ENCODE measurements at regions not wholly inside any gene's neighbourhood (a gene's known extent, or its start where the extent isn't known, plus 50 kb on each side); places are given as distances from the start of the nearest gene placed in this dataset.

- DNase-seq (ENCODE audit: low spot score) = no peak
Measured at GRCh38 chr2:81549646-81550045, 1245.1 kb upstream of the LRRTM1 start.

- no peak for DNase-seq (ENCODE audit: low spot score)
Measured at GRCh38 chr2:81545626-81546025, 1241.1 kb upstream of the LRRTM1 start.

- no peak for DNase-seq (ENCODE audit: low spot score)
Measured at GRCh38 chr2:81542119-81542518, 1237.6 kb upstream of the LRRTM1 start.

- DNase-seq (ENCODE audit: low spot score) = no peak
Measured at GRCh38 chr2:81529944-81530343, 1225.4 kb upstream of the LRRTM1 start.

DNA sequence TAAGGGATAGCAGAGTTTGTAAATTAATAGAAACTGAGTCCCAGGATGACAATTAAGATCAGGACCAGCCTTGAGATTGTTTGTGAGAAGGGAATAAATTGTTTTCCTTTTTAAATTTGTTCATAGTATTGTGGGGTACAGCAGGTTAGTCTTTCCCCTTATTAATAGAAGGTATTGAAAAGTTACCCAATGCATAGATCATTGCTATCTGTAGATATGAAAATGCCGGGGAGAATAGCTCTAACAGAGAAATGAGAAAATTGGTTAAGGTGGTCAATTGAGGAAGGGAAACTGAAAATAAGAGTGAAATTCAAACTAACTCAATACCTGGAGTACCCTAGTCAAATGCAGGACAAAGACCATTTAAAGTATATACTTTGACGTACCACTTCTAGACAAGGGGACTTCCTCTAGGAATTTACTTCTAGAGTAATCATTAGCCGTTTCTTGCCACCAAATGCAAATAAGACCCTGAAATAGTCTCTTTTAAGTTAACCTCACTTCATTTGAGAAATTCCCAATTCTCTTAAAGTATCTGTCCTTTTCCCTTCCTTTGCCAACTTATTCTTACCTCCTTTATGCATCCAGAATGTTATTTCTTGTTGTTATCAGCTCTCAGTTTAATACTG is 1224.4 kb upstream of the LRRTM1 start:
- DNase-seq (ENCODE audit: low spot score) = no peak

GRCh38 chr2:81523344-81523743 is 1218.8 kb upstream of the LRRTM1 start:
- DNase-seq (ENCODE audit: low spot score) = no peak

GRCh38 chr2:81513328-81513727 is 1208.8 kb upstream of the LRRTM1 start:
- DNase-seq (ENCODE audit: low spot score) = no peak

DNA sequence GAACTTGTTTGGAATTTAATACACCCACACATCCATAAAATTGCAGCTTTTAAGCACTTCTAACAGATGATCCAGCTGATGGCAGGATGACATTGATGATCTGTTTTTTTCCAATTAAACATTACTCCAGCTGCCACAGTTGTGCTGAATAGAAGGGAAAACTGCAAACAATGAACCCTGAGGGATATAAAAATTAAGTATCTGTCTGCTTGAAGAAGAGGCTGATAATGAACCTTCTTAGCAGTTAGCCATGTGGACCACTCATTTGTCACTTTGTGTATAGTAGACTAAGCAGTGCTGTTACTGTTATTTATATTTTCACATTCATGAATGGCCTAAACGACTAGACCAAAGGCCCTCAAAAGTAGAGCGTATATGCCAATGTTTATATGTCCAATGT is 1201.0 kb upstream of the LRRTM1 start:
- no peak for DNase-seq (ENCODE audit: low spot score)

DNA sequence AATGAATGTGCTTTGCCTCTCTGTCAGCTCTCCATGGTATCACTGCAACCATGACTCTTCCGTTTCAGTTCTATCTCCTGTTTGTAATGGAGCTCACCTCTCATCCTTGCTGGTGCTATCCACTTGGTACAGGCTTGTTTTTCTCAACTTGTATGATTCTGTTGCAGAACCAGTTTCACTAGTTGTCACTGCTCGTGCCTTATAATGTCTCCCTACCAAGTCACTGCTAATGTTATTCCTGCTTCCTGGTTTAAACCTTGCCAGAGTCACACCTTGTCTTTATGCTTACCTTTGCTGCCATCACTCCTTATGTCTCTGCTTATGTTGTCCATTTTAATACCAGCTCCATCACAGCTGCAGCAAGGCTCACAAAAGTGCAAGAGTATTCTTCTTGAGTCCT is 1191.0 kb upstream of the LRRTM1 start:
- no peak for DNase-seq (ENCODE audit: low spot score)

- DNase-seq (ENCODE audit: low spot score) = no peak
Measured at GRCh38 chr2:81483254-81483653, 1178.7 kb upstream of the LRRTM1 start.

GRCh38 chr2:81481994-81482368 is 1177.4 kb upstream of the LRRTM1 start:
- DNase-seq (ENCODE audit: low spot score) = no peak

DNA sequence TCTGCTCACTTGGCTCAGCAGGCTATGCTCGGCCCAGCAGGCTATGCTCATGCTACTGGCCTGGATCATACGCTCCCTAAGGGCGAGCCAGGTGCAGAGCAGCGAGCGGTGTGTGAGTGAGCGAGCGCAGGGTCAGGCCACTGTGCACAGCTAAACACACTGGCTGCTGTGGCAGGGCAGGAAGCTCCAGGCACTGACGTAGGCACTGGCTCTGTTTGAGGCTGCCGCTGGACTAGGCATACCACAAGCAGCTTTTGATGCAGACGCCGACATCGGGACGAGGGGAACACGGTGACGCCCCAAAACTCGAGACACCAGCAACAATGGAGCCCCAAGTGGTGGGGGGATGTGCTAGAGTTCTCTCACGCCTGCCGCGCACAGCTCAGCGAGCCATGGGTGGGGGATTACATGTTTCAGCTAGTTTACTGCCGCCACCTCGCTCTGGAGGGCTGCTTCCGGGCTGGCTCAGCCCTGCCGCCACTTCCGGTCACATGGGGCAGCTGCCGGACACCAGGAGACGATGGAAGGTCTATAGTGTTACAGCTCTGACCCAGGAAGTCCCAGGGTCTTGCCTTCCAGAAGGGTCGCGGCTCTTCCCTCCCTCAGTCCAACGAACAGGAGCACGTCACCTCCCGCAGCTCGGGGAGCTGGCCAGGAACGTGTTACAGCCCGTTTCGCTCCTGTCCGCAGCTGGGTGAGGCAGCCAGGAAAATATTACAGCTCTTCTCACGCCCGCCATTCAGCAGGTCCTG is 1176.9 kb upstream of the LRRTM1 start:
- DNase-seq (ENCODE audit: low spot score) = no peak

GRCh38 chr2:81467096-81467495 is 1162.5 kb upstream of the LRRTM1 start:
- DNase-seq (ENCODE audit: low spot score) = no peak

DNA sequence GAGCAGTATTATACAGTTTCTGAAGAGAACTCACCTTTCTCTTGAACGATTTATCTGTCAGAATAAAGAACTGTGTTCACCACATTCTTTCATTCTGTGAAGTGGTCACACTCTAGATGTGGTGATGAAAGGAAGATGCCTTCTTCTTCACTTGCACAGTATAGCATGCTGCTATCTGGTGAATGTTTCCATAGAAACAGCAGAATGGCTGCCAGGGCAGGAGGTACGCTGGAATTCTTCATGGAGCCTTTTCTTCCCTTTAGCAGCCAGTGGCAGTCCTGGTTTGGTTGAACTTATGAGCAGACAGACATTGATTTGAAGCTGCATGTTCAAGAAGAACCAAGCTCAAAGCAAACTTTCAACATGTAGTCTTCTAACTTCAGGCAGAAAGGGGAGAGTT is 1157.9 kb upstream of the LRRTM1 start:
- no peak for DNase-seq (ENCODE audit: low spot score)

DNA sequence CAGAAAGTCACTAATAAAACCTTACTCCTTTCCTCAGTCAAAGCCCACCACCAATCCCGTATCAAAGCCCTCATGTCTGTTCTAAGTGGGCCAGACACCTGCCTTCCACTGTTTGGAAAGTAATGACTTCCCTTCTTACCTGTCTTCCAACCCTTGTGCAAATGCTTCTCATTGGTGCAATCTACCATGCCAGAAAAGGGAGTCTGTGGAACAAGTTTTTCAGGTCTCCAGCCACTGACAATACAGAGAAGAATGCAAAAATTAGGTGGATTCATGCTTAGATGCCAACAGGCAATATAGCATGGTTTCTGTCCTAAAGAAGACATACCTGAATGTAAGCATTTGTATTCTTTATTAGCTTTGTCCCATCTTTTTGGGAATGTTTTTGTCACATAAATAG is 1140.6 kb upstream of the LRRTM1 start:
- no peak for DNase-seq (ENCODE audit: low spot score)

DNA sequence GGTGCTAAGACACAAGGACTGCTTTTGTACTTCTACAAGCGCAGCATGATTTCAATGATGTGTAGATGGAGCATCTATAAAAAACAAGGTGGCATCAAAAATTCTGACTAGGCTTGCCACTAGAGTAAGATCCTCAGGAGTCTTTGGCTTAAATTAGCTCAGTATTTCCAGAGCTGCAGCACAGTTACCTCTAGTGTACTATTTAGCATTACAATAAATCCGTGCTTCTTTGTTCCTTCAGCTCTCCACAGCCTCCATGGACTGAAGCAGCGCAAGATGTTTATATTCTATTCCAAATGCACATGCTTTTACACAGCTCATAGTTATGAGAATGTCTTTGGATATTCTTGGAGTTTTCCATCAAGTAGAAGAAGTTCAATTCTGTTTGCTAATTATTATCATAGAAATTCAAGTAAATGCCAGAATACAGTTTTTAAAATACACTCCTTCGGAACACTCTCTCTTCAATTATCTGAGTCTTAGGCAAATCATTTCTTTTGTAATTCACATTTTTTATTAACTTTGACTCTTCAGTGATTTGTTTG is 1133.0 kb upstream of the LRRTM1 start:
- DNase-seq (ENCODE audit: low spot score) = no peak

DNA sequence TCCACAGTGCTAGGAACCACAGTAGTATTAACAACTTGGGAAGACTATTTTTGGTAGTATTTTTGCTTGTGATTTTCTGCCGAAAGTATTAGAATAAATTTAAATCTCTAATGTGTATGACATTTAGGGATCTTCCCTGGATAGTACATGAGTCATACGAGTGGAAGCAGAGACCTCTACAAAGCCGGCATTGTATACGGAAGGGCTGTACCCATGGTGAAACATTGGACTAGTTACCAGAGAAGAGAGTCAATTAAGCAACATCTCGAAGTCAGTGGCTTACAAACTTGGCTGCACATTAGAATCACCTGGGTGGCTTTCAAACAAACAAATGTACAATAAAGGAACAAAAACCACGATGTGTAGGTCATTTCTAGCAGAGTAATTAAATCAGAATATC is 1131.7 kb upstream of the LRRTM1 start:
- DNase-seq (ENCODE audit: low spot score) = no peak

DNA sequence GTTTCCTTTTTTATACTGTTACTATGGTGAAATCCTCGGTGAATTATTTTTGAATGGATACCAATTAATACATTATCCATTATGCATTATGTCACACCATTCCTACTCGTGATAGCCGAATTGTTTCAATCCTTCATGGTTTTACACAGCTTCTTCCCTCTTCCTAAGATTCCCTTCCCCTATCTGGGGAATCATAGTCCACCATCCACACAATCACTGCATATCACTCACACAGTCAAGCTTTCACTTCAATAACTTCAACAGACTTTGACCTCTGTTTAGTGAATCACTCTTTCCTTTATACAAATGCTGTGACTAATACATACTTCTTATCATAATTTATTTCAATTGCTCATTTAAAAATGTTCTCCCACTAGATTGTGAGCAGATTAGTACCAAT is 1108.1 kb upstream of the LRRTM1 start:
- no peak for DNase-seq (ENCODE audit: low spot score)

- no peak for DNase-seq (ENCODE audit: low spot score)
Measured at GRCh38 chr2:81403508-81403907, 1099.0 kb upstream of the LRRTM1 start.

GRCh38 chr2:81396417-81397019 is 1092.0 kb upstream of the LRRTM1 start:
- DNase-seq (ENCODE audit: low spot score) = no peak

GRCh38 chr2:81395746-81396145 is 1091.2 kb upstream of the LRRTM1 start:
- DNase-seq (ENCODE audit: low spot score) = no peak

GRCh38 chr2:81389203-81389602 is 1084.7 kb upstream of the LRRTM1 start:
- DNase-seq (ENCODE audit: low spot score) = no peak

- DNase-seq (ENCODE audit: low spot score) = no peak
Measured at GRCh38 chr2:81363800-81364199, 1059.2 kb upstream of the LRRTM1 start.

Data from AG08396 (cell line).